ENCODE measurements at regions not wholly inside any gene's neighbourhood (a gene's known extent, or its start where the extent isn't known, plus 50 kb on each side); places are given as distances from the start of the nearest gene placed in this dataset.
"Not testable (repeated sequence)": the region's sequence is repeated elsewhere in the genome, so short reads cannot be mapped to it uniquely, and the experiment has no call there.

DNA sequence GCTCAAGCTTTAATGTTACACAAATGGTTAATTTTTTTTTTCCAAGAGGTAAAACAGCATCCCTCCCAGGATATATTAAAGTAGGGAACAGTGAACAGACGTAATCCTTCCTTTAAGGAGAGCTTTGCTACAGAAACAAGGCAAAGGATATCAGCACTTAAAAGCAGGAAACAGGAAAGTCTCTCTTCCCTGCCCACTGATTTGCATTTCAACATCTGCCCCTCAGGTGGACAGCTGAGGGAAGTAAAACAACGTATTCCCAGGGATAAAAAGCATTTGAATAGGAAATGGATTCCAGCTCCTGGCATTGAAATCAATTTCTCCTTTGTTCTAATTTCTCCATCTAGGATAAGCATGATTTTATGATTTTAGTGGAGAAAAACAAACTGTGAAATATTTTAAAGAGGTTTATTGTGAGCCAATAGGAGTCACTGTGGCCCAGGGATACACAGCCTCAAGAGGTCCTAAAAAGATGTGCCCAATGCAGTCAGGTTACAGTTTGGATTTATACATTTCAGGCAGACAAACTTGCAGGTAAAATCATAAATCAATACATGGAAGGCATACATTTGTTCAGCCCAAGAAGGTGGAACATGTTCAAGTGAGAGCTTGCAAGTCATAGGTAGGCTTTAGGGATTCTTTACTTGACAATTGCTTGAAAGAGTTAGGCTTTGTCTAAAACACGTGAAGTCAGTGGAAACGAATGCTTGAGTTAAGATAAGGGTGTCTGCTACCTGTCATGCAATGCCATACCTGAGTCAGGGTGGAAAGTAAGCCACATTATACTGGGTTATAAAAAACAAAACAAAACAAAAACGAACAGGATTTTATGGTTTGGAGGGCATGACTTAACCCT, 286.2 kb upstream of the VWC2 start:
- no peak for DNase-seq

GRCh38 chr7:49487830-49488140, 285.7 kb upstream of the VWC2 start:
- no peak for DNase-seq

- DNase-seq: no peak
These were observed 284.9 kb upstream of the VWC2 start for GRCh38 chr7:49488573-49488972.

DNA sequence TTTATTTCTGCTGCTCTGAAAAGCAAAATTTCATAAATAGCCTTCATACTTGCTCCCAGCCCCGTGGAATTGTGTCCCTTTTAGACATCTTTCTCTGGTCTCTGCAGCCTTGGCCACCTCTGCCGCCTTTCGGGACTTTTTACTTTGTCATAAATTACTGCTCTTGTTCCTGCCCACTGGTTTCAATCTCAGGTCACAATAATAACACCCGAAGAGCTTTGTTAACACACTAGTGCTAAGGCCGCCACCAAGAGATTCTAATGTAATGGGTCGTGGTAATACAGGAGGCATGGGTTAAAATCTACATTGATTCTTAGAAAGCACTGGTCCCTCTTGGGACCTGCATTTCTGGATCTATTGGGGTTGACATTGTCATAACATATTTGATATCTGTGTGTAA, 276.0 kb upstream of the VWC2 start:
- no peak for DNase-seq

GRCh38 chr7:49500741-49501140, 272.7 kb upstream of the VWC2 start:
- DNase-seq: no peak

- not testable (repeated sequence) for DNase-seq
These were observed 266.2 kb upstream of the VWC2 start for GRCh38 chr7:49507206-49507605.

GRCh38 chr7:49513911-49514310, 259.5 kb upstream of the VWC2 start:
- DNase-seq: no peak

- no peak for DNase-seq
These were observed 252.5 kb upstream of the VWC2 start for GRCh38 chr7:49520951-49521350.

GRCh38 chr7:49522111-49522510, 251.3 kb upstream of the VWC2 start:
- no peak for DNase-seq

- DNase-seq: no peak
These were observed 249.6 kb upstream of the VWC2 start for GRCh38 chr7:49523870-49524269.

DNA sequence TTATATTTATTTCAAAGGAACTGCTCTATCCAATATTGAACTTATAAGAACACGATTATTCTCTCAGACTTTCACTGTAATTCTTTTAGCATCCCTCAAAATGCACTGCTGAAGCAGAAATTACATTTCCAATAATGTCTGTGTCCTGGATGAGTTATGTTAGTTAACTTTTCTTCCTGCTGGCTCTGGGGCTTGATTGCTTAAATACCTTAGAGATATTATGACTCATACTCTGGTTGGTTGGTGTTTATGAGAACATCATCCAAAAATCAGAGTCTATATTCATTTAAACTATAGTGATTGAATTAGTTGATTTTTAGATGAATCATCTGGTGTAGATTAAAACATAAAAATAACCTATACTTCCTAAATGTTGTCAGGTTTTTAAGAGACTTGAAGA, 246.3 kb upstream of the VWC2 start:
- no peak for DNase-seq

DNA sequence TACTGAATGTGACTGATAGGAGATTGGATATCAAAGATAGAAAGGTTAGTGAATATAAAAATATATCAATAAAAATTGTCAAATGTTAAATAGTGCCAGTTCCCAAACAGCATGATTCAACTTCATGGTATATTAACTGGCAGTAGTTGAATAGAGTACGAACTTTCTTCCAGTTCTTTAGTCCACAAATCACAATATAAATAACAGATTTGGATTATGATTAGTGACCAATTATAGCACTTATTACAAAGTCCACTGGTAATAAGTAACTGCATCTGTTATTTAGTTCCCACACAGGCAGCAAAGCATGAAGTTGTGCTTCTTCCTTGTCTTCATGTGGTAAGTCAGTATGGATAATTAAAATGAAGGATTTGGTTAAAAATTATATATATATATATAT, 243.0 kb upstream of the VWC2 start:
- no peak for DNase-seq

DNA sequence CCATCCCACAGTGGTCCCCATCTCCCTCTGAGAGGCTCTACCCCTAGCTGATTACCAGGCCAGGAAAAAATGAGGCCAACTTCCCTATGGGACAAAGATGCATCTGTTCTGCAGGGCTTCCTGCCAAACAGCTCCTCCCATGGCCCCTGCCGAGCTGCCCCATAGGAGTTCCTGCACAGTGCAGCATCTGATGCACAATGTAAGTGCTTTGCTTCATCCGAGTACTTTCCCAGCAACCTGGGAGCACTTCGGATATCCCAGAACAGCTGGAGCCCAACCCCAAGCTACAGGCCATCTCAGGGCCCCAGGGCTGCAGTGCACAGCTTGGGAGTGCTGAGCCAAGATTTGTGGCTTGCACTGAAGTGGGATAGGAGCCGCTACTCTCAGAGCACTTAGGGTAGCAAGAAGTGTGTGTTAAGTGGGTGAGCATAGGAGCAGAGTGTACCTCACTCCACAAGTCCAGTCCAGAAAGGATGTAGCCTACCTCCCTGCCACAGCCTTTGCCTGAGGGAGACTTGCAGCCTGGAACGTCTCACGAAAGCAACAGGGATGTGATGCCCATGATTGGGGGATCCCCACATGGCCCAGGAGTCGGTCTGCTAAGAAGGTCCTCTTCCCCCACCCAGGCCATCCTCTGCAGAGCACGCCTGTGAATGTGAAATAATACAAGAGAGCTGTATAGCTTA, 209.6 kb upstream of the VWC2 start:
- DNase-seq: no peak

GRCh38 chr7:49564379-49564714, 209.1 kb upstream of the VWC2 start:
- DNase-seq: no peak

DNA sequence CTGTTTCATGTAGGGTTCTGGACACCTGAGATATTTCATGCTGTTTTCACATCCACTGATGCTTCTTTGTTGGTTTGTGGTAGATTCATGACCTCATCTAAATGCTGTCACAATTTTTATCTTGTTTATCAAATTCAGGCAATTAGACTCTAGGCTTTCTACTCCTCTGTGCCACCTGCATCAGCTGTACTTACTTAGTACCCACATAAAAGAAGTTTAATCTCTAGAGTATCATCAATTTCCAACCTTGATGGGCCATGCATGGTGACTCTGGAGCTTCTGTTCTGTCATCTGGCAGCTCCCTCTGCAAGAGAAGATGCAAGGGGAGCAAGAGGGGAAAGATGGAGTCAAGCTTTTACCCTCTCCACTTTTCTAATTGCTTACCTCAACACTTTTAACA, 195.9 kb upstream of the VWC2 start:
- DNase-seq: no peak

GRCh38 chr7:49579408-49579807, 194.0 kb upstream of the VWC2 start:
- no peak for DNase-seq

- no peak for DNase-seq
These were observed 193.4 kb upstream of the VWC2 start for GRCh38 chr7:49580000-49580399.

- DNase-seq: no peak
These were observed 192.7 kb upstream of the VWC2 start for GRCh38 chr7:49580761-49581160.

GRCh38 chr7:49583440-49583839, 190.0 kb upstream of the VWC2 start:
- no peak for DNase-seq

DNA sequence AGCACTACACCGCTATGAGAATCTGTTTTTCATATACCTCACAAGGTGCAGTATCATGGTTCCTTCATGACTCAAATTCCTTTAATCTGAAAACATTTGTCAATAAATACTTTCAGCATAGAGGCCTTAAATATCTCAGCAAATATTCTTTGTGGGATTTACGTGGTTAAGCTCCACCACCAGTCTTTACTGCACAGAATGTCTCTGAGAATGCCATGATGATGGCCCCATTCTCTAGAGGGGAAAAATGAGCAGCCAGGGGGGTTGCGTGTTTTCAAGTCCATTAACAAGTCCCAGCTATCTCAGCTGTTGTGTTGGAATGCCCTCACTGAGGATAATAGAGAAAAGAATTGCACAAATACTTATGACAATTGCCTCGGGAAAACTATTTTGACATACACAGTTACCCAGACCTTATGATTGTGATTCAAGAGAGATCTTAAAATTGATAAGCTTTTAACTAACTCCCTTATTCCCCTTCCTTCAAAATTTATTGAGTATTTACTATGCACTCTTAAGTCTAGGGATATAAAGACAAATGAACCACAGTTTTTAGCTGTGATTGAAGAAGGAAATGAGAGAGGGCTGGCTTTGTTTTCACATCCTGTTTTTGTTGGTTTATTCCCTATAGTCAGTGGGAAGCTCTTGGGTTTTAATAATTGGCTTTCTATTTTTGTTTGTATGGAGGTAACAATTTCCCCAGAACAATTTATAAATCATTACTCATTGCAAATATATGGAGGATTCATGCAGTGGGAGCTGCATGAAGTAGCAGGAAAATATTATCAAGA, 176.5 kb upstream of the VWC2 start:
- no peak for DNase-seq

- DNase-seq: no peak
These were observed 175.6 kb upstream of the VWC2 start for GRCh38 chr7:49597805-49598204.

GRCh38 chr7:49611951-49612350, 161.5 kb upstream of the VWC2 start:
- no peak for DNase-seq

GRCh38 chr7:49613759-49614158, 159.7 kb upstream of the VWC2 start:
- no peak for DNase-seq

DNA sequence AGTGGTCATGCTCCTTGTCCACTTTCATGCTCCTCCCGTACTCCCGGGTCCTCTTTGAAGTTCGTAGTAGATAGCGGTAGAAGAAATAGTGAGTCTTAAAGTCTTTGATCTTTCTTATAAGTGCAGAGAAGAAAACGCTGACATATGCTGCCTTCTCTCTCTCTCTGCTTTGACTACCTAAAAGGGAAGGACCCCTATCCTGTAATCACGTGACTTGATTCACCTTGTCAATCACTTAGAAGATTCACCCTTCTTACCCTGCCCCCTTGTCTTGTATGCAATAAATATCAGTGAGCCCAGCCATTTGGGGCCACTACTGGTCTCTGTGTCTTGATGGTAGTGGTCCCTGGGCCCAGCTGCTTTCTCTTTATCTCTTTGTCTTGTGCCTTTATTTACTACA, 158.5 kb upstream of the VWC2 start:
- not testable (repeated sequence) for DNase-seq

Data from NCI-H146 (cell line).